ENCODE measurements at regions not wholly inside any gene's neighbourhood (a gene's known extent, or its start where the extent isn't known, plus 50 kb on each side); places are given as distances from the start of the nearest gene placed in this dataset.

- Histone ChIP-seq H3K4me2 (ENCODE audit: insufficient read depth, low read length) (no peak overlapping the region), H3K4me3 (replicated peaks in 1 of 3; ENCODE audit: insufficient read depth in 1 of 3, low read depth in 1 of 3, low read length in 3 of 3) (no peak overlapping the region), H2AFZ (ENCODE audit: low read depth, low read length) (no peak overlapping the region), H4K20me1 (replicated peaks; ENCODE audit: control insufficient read depth, extremely low read depth, insufficient read depth, low read length) (no peaks in the 10 kb centered on the region), H3K36me3 (ENCODE audit: control insufficient read depth in 2 of 2, extremely low read depth in 1 of 2, insufficient read depth in 2 of 2, low read length in 2 of 2) (no peaks in the 10 kb centered on the region), H3K27ac (ENCODE audit: insufficient read depth, low read depth, low read length) (no peak overlapping the region), H3K9me1 (replicated peaks; ENCODE audit: control insufficient read depth, extremely low read depth, insufficient read depth, low read length) (no peaks in the 10 kb centered on the region), H3K9ac (replicated peaks; ENCODE audit: extremely low read depth, insufficient read depth, low read length) (no peak overlapping the region), H3K4me1 (ENCODE audit: control insufficient read depth, extremely low read depth, insufficient read depth, low read length) (no peaks in the 10 kb centered on the region), H3K9me3 (replicated peaks; ENCODE audit: control insufficient read depth, insufficient read depth, low read length) (no peaks in the 10 kb centered on the region), H3K27me3 (ENCODE audit: control insufficient read depth in 2 of 2, insufficient read depth in 2 of 2, low read length in 2 of 2) (peaks cover 51 to 65% of the 10 kb centered on the region in 2 experiments), H3K79me2 (ENCODE audit: control insufficient read depth, insufficient read depth, low read length) (no peaks in the 10 kb centered on the region)
- ChIA-PET CTCF (interaction anchor here (2.1 to 2.4 kb wide), 3 partner anchors 416 to 1694 kb away, joined by 12 to 25 read pairs (median 14); no protein-coding TSS in a partner anchor), POLR2A (no interaction called here)
- BruUV-seq (replicated peaks), result no TSS peak
- DNase-seq (ENCODE audit: low read depth, low spot score), result no peak
- intact Hi-C loops (cut with micrococcal nuclease), result loop anchor here (5.0 kb wide), 2 partner anchors 877 to 1952 kb away; no protein-coding TSS in a partner anchor
- no peak for FAIRE-seq
- dilution Hi-C loops (cut with MboI; ENCODE audit: extremely low pct_ligation_motif_present, low sequenced_read_pairs), result no loop called here
- no peak for TF ChIP-seq MAX (IDR thresholded peaks at IDR 0.05; ENCODE audit: insufficient read depth, insufficient read length)
- TF ChIP-seq GATA2 (IDR thresholded peaks at IDR 0.05; ENCODE audit: insufficient read depth, insufficient read length, low read depth, low read length), result no peak
- no peak for TF ChIP-seq POLR2A (IDR thresholded peaks at IDR 0.05; ENCODE audit: low read depth, low read length)
- no peak for TF ChIP-seq MYC (IDR thresholded peaks at IDR 0.05; ENCODE audit: low read depth, low read length)
- TF ChIP-seq JUN (IDR thresholded peaks at IDR 0.05; ENCODE audit: borderline replicate concordance, insufficient read depth, insufficient read length, low read depth), result no peak
- TF ChIP-seq FOS (IDR thresholded peaks at IDR 0.05; ENCODE audit: borderline replicate concordance, insufficient read depth, low read length), result no peak
- TF ChIP-seq CTCF (IDR thresholded peaks at IDR 0.05; ENCODE audit: extremely low read depth in 1 of 2, insufficient read depth in 1 of 2, low read depth in 1 of 2, low read length in 2 of 2), result no peak
- TF ChIP-seq EZH2 (IDR thresholded peaks at IDR 0.05; ENCODE audit: borderline replicate concordance, low read depth, low read length, severe bottlenecking), result no peak
- TF ChIP-seq POLR2AphosphoS5 (IDR thresholded peaks at IDR 0.05; ENCODE audit: insufficient read depth, low read depth, low read length), result no peak
These were observed 298.6 kb downstream of the PARP8 start for GRCh38 chr5:50964746-50965653.

Data from endothelial cell of umbilical vein (primary cell).